HL-60 (cell line): ENCODE measurements at regions not wholly inside any gene's neighbourhood (a gene's known extent, or its start where the extent isn't known, plus 50 kb on each side); places are given as distances from the start of the nearest gene placed in this dataset.

Experiments used
- DNase-seq, 2 experiments: peaks; one replicate each; pipeline ENCODE4 v3.0.0-alpha.2; 2010 to 2020; ENCODE audit warnings: low read depth in 1 of 2, low spot score in 1 of 2
- H3K27ac ChIP-seq: fragments of 250-450 bp; sonication (Bioruptor Pico); replicated peaks from 2 replicates; pipeline ENCODE4 v1.5.1; 2020; ENCODE audit warnings: mild to moderate bottlenecking, moderate library complexity
- H3K27me3 ChIP-seq: fragments of 250-450 bp; sonication (Bioruptor Pico); 2 replicates; pipeline ENCODE4 v1.5.1; 2021; ENCODE audit warnings: mild to moderate bottlenecking, moderate library complexity; ENCODE audit not compliant: insufficient read depth, poor library complexity, severe bottlenecking
- H3K4me3 ChIP-seq: replicated peaks from 2 replicates; pipeline ENCODE4 v1.5.1; 2011; ENCODE audit warnings: mild to moderate bottlenecking, control low read depth, low read length; ENCODE audit not compliant: insufficient read depth
- GABPA ChIP-seq: IDR thresholded peaks from 2 replicates; pipeline ENCODE4 v1.6.1; 2012; ENCODE audit warnings: low read depth
- POLR2AphosphoS5 ChIP-seq: IDR thresholded peaks from 2 replicates; pipeline ENCODE4 v1.6.1; 2012; ENCODE audit warnings: low read depth
- SPI1 ChIP-seq: IDR thresholded peaks from 2 replicates; pipeline ENCODE4 v1.6.1; 2012; ENCODE audit warnings: low read depth, mild to moderate bottlenecking, borderline replicate concordance
- TF ChIP-seq, protein P1 (sequence below): IDR thresholded peaks from 2 replicates; pipeline ENCODE4 v1.6.1; 2012; ENCODE audit warnings: low read depth; ENCODE audit not compliant: insufficient replicate concordance
- TF ChIP-seq, protein P2 (sequence below): IDR thresholded peaks from one replicate; pipeline ENCODE4 v1.5.1; 2011; ENCODE audit warnings: low read length, control low read depth, inconsistent platforms; ENCODE audit not compliant: insufficient read depth

GRCh38 chr15:36251450-36251849 lies 328.0 kb upstream of the CDIN1 start:
- Histone ChIP-seq H3K27ac (no peak overlapping the region), H3K27me3 (no peaks in the 10 kb centered on the region), H3K4me3 (no peak overlapping the region)
- no peak for TF ChIP-seq POLR2AphosphoS5
- no peak for TF ChIP-seq SPI1
- TF ChIP-seq, protein P1, sequence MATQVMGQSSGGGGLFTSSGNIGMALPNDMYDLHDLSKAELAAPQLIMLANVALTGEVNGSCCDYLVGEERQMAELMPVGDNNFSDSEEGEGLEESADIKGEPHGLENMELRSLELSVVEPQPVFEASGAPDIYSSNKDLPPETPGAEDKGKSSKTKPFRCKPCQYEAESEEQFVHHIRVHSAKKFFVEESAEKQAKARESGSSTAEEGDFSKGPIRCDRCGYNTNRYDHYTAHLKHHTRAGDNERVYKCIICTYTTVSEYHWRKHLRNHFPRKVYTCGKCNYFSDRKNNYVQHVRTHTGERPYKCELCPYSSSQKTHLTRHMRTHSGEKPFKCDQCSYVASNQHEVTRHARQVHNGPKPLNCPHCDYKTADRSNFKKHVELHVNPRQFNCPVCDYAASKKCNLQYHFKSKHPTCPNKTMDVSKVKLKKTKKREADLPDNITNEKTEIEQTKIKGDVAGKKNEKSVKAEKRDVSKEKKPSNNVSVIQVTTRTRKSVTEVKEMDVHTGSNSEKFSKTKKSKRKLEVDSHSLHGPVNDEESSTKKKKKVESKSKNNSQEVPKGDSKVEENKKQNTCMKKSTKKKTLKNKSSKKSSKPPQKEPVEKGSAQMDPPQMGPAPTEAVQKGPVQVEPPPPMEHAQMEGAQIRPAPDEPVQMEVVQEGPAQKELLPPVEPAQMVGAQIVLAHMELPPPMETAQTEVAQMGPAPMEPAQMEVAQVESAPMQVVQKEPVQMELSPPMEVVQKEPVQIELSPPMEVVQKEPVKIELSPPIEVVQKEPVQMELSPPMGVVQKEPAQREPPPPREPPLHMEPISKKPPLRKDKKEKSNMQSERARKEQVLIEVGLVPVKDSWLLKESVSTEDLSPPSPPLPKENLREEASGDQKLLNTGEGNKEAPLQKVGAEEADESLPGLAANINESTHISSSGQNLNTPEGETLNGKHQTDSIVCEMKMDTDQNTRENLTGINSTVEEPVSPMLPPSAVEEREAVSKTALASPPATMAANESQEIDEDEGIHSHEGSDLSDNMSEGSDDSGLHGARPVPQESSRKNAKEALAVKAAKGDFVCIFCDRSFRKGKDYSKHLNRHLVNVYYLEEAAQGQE, result no peak
- TF ChIP-seq, protein P2, sequence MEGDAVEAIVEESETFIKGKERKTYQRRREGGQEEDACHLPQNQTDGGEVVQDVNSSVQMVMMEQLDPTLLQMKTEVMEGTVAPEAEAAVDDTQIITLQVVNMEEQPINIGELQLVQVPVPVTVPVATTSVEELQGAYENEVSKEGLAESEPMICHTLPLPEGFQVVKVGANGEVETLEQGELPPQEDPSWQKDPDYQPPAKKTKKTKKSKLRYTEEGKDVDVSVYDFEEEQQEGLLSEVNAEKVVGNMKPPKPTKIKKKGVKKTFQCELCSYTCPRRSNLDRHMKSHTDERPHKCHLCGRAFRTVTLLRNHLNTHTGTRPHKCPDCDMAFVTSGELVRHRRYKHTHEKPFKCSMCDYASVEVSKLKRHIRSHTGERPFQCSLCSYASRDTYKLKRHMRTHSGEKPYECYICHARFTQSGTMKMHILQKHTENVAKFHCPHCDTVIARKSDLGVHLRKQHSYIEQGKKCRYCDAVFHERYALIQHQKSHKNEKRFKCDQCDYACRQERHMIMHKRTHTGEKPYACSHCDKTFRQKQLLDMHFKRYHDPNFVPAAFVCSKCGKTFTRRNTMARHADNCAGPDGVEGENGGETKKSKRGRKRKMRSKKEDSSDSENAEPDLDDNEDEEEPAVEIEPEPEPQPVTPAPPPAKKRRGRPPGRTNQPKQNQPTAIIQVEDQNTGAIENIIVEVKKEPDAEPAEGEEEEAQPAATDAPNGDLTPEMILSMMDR, result no peak
- TF ChIP-seq GABPA, result no peak
- DNase-seq, result no peak

GRCh38 chr15:36252146-36252711 lies 327.2 kb upstream of the CDIN1 start:
- H3K27me3 ChIP-seq, result no peaks in the 10 kb centered on the region
- DNase-seq, result no peak
- no peak overlapping the region for H3K27ac ChIP-seq
- H3K4me3 ChIP-seq, result no peak overlapping the region
- TF ChIP-seq GABPA (no peak), SPI1 (no peak), POLR2AphosphoS5 (no peak)
- TF ChIP-seq, protein P2, result no peak
- TF ChIP-seq, protein P1, result no peak

DNA sequence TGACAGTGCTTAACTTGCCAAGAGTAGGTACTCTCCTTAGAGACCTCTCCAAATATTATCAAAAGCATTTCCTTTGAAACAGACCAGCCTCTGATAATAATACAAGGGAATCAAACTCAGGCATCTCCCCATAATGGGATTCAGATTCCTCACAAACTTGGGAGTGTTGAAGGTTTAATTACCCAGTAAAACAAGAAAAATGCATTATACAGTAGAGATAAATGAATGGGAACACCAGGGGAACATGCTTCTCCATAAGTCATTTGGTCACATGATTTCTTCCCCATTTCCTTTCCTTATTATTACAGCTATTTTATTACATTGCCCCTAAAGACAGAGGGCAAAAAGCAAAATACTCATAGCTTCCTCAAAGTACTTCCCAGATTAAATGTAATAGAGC lies 325.0 kb upstream of the CDIN1 start:
- no peak overlapping the region for H3K4me3 ChIP-seq
- no peak for DNase-seq
- H3K27me3 ChIP-seq, result no peaks in the 10 kb centered on the region
- no peak overlapping the region for H3K27ac ChIP-seq
- TF ChIP-seq, protein P1, result no peak
- TF ChIP-seq SPI1 (no peak), GABPA (no peak)

- Histone ChIP-seq H3K4me3 (no peak overlapping the region), H3K27ac (no peak overlapping the region), H3K27me3 (no peaks in the 10 kb centered on the region)
- TF ChIP-seq SPI1, result no peak
- no peak for TF ChIP-seq POLR2AphosphoS5
- no peak for TF ChIP-seq GABPA
- TF ChIP-seq, protein P2, result no peak
- TF ChIP-seq, protein P1, result no peak
- DNase-seq, result no peak
Measured at GRCh38 chr15:36256404-36256807, 323.0 kb upstream of the CDIN1 start.
